Muscle layer of duodenum (tissue), 2 donors: ENCODE measurements at regions not wholly inside any gene's neighbourhood (a gene's known extent, or its start where the extent isn't known, plus 50 kb on each side); places are given as distances from the start of the nearest gene placed in this dataset.

Source experiments
- H3K27ac ChIP-seq: one replicate; pipeline ENCODE4 v1.7.0; 2013; ENCODE audit warnings: mild to moderate bottlenecking, low read length
- H3K27me3 ChIP-seq: one replicate; pipeline ENCODE4 v1.7.0; 2013; ENCODE audit warnings: low read depth, mild to moderate bottlenecking, control low read depth, low read length
- H3K36me3 ChIP-seq, 2 donors: one replicate each; pipeline ENCODE4 v1.7.0; 2013; ENCODE audit warnings: low read length in 2 of 2, control low read depth in 1 of 2, mild to moderate bottlenecking in 1 of 2; ENCODE audit not compliant: insufficient read depth in 2 of 2, control insufficient read depth in 1 of 2
- H3K4me1 ChIP-seq, 2 donors: one replicate each; pipeline ENCODE4 v1.7.0; 2013; ENCODE audit warnings: low read length in 2 of 2, mild to moderate bottlenecking in 2 of 2, control low read depth in 1 of 2, moderate library complexity in 1 of 2; ENCODE audit not compliant: insufficient read depth in 2 of 2, control insufficient read depth in 1 of 2
- H3K4me3 ChIP-seq, 2 donors: one replicate each; pipeline ENCODE4 v1.7.0; 2013; ENCODE audit warnings: low read length in 2 of 2, low read depth in 1 of 2, mild to moderate bottlenecking in 1 of 2
- H3K9me3 ChIP-seq, 2 donors: one replicate each; pipeline ENCODE4 v1.7.0; 2013; ENCODE audit warnings: low read length in 2 of 2, control low read depth in 1 of 2, mild to moderate bottlenecking in 1 of 2; ENCODE audit not compliant: control insufficient read depth in 1 of 2
- donor health status: healthy.

- no peaks in the 10 kb centered on the region for H3K27me3 ChIP-seq
- H3K4me3 ChIP-seq = no peak overlapping the region
- H3K4me1 ChIP-seq = no peaks in the 10 kb centered on the region
- H3K27ac ChIP-seq = no peak overlapping the region
- H3K36me3 ChIP-seq = no peaks in the 10 kb centered on the region
- H3K9me3 ChIP-seq = peaks cover 0 to 9% of the 10 kb centered on the region in 2 donors
These were observed 128.9 kb downstream of the LRRC70 start for GRCh38 chr5:62707563-62707962.

GRCh38 chr5:62707131-62707530, 128.5 kb downstream of the LRRC70 start:
- no peaks in the 10 kb centered on the region for H3K27me3 ChIP-seq
- H3K27ac ChIP-seq = no peak overlapping the region
- H3K4me3 ChIP-seq = no peak overlapping the region
- peaks cover 0 to 9% of the 10 kb centered on the region in 2 donors for H3K9me3 ChIP-seq
- no peaks in the 10 kb centered on the region for H3K36me3 ChIP-seq
- no peaks in the 10 kb centered on the region for H3K4me1 ChIP-seq

- H3K27me3 ChIP-seq = no peaks in the 10 kb centered on the region
- H3K27ac ChIP-seq = no peak overlapping the region
- H3K36me3 ChIP-seq = no peaks in the 10 kb centered on the region
- no peak overlapping the region for H3K4me3 ChIP-seq
- peaks cover 0 to 9% of the 10 kb centered on the region in 2 donors for H3K9me3 ChIP-seq
- no peaks in the 10 kb centered on the region for H3K4me1 ChIP-seq
These were observed 126.4 kb downstream of the LRRC70 start for GRCh38 chr5:62705022-62705421.

DNA sequence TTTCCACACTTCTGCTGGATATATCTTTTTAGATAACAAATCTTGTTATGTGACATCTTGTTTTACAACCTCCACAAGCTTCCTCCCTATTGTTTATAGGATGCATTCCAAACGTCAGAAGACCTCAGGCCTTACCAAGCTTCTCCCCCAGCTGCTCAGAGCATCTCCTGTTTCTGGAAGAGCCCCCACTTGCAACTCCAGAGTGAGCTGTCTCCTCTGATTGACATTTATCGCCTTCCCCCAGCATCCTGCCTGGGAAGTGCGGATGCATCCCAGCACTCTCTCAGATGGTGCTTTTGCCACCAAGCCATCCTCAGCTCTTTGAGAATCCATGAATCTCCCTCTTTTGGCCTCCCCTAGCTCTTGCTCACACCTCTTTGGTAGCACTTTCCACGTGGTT, 123.5 kb downstream of the LRRC70 start:
- Histone ChIP-seq H3K27me3 (no peaks in the 10 kb centered on the region), H3K9me3 (no peaks in the 10 kb centered on the region), H3K4me1 (no peaks in the 10 kb centered on the region), H3K36me3 (no peaks in the 10 kb centered on the region), H3K27ac (no peak overlapping the region), H3K4me3 (no peak overlapping the region)

- Histone ChIP-seq H3K4me1 (no peaks in the 10 kb centered on the region), H3K4me3 (no peak overlapping the region), H3K9me3 (no peaks in the 10 kb centered on the region)
These were observed 122.4 kb downstream of the LRRC70 start for GRCh38 chr5:62701036-62701435.

GRCh38 chr5:62698756-62699155, 120.1 kb downstream of the LRRC70 start:
- Histone ChIP-seq H3K4me1 (no peaks in the 10 kb centered on the region), H3K27ac (no peak overlapping the region), H3K27me3 (no peaks in the 10 kb centered on the region), H3K36me3 (no peaks in the 10 kb centered on the region), H3K4me3 (no peak overlapping the region), H3K9me3 (no peaks in the 10 kb centered on the region)

More at GRCh38 chr5:62701036-62701435, 122.4 kb downstream of the LRRC70 start:
- H3K27ac ChIP-seq = no peak overlapping the region
- no peaks in the 10 kb centered on the region for H3K36me3 ChIP-seq
- H3K27me3 ChIP-seq = no peaks in the 10 kb centered on the region

GRCh38 chr5:62695274-62695673, 116.7 kb downstream of the LRRC70 start:
- Histone ChIP-seq H3K4me3 (no peak overlapping the region), H3K27ac (no peak overlapping the region), H3K27me3 (no peaks in the 10 kb centered on the region), H3K36me3 (no peaks in the 10 kb centered on the region), H3K9me3 (no peaks in the 10 kb centered on the region), H3K4me1 (no peaks in the 10 kb centered on the region)

DNA sequence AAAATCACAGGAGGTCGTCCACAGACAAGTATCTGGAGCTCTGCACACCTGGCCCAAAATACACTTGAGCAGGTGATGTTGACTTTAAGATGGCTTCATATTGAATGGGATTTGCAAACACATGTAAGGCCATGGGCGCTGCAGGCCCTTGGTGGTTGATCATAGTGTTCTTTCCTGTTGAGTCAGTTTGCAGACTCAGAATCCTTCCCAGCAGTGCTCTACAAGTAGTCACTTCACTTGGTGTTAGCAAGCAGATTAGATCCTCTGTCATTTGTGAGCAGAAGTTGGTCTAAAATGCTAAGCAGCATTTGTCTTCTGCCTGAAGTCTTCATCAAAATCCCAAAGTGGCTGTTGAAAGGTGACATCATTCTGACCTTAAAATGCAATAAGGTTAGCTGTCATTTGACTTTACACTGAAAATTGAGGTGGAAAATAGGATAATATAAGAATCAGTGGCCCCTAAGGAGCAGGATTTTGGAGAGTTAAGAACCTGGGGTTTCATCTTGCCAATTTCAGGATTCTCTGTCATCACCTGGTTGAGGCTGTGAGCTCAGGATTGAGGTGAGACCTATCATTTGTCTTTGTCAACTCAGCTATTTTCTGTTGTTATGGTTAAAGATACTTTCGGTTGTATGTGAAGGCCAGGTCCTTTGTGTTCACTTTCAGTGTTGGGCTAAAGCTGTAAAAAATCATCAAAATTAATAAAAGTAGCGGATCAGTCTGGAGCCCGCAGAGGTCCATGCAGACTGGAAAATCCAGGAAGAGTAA, 114.5 kb downstream of the LRRC70 start:
- no peaks in the 10 kb centered on the region for H3K36me3 ChIP-seq
- H3K4me1 ChIP-seq = no peaks in the 10 kb centered on the region
- H3K27me3 ChIP-seq = no peaks in the 10 kb centered on the region
- no peaks in the 10 kb centered on the region for H3K9me3 ChIP-seq
- no peak overlapping the region for H3K27ac ChIP-seq
- H3K4me3 ChIP-seq = no peak overlapping the region

DNA sequence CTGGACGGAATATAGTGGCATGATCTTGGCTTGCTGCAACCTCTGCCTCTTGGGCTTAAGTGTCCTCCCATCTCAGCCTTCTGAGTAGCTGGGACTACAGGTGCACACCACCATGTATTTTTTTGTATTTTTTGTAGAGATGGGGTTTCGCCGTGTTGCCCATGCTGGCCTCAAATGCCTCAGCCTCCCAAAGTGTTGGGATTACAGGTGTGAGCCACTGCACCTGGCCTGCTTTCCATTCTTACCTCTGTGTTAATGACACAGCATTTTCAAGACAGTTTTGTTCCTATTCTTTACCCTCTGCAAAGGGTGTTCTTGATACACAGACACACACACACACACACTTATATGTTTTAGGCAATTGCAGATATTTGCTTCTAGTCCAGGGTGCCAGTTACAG, 113.3 kb downstream of the LRRC70 start:
- Histone ChIP-seq H3K4me3 (no peak overlapping the region), H3K27ac (no peak overlapping the region), H3K9me3 (no peaks in the 10 kb centered on the region), H3K4me1 (no peaks in the 10 kb centered on the region), H3K27me3 (no peaks in the 10 kb centered on the region), H3K36me3 (no peaks in the 10 kb centered on the region)

- Histone ChIP-seq H3K27ac (no peak overlapping the region), H3K9me3 (no peaks in the 10 kb centered on the region), H3K4me1 (no peaks in the 10 kb centered on the region), H3K4me3 (no peak overlapping the region), H3K27me3 (no peaks in the 10 kb centered on the region), H3K36me3 (no peaks in the 10 kb centered on the region)
These were observed 111.8 kb downstream of the LRRC70 start for GRCh38 chr5:62690421-62690820.

- no peaks in the 10 kb centered on the region for H3K36me3 ChIP-seq
- H3K27me3 ChIP-seq = no peaks in the 10 kb centered on the region
- no peak overlapping the region for H3K4me3 ChIP-seq
- H3K27ac ChIP-seq = no peak overlapping the region
- H3K4me1 ChIP-seq = no peaks in the 10 kb centered on the region
- no peaks in the 10 kb centered on the region for H3K9me3 ChIP-seq
These were observed 111.2 kb downstream of the LRRC70 start for GRCh38 chr5:62689599-62690368.
